H1 (cell line): ENCODE measurements at regions not wholly inside any gene's neighbourhood (a gene's known extent, or its start where the extent isn't known, plus 50 kb on each side); places are given as distances from the start of the nearest gene placed in this dataset.

ENCODE experiments used
- CTCF ChIA-PET: fragments of 300-600 bp; sonication (Branson Sonifier 250); formaldehyde crosslinking; loops from one replicate; lab custom pipeline; 2021; ENCODE audit not compliant: partially characterized antibody; lab: Charles Lee
- POLR2A ChIA-PET: fragments of 300-600 bp; sonication (Branson Sonifier 250); formaldehyde crosslinking; loops from one replicate; lab custom pipeline; 2021; ENCODE audit warnings: inconsistent platforms; ENCODE audit not compliant: partially characterized antibody; lab: Charles Lee
- DNase-seq, 2 experiments: peaks; one replicate each; pipeline versions ENCODE4 v3.0.0 to v3.0.0-alpha.2; 2010 to 2022; ENCODE audit warnings: low spot score in 2 of 2, low read depth in 1 of 2, mixed read lengths in 1 of 2
- FAIRE-seq: peaks from 2 replicates; lab custom pipeline; 2011; peaks lifted over from hg19 to GRCh38; lab: Jason Lieb, UNC
- H2AFZ ChIP-seq: 2 replicates; pipeline ENCODE4 v1.8.1; 2012; ENCODE audit warnings: low read length, inconsistent platforms
- H2AK5ac ChIP-seq: 2 replicates; pipeline ENCODE4 v1.6.1; 2013; ENCODE audit warnings: low read depth, low read length
- H2BK120ac ChIP-seq: replicated peaks from 2 replicates; pipeline ENCODE3; 2013; ENCODE audit warnings: low read depth, low read length, inconsistent platforms
- H2BK12ac ChIP-seq: 2 replicates; pipeline ENCODE4 v1.6.1; 2013; ENCODE audit warnings: low read depth, low read length
- H2BK15ac ChIP-seq: 2 replicates; pipeline ENCODE4 v1.6.1; 2013; ENCODE audit warnings: low read length
- H2BK20ac ChIP-seq: 2 replicates; pipeline ENCODE4 v1.6.1; 2013; ENCODE audit warnings: low read length
- H2BK5ac ChIP-seq: 2 replicates; pipeline ENCODE4 v1.6.1; 2013; ENCODE audit warnings: low read depth, low read length
- H3K14ac ChIP-seq: 2 replicates; pipeline ENCODE4 v1.6.1; 2013; ENCODE audit warnings: inconsistent platforms; ENCODE audit not compliant: insufficient read length
- H3K18ac ChIP-seq: 2 replicates; pipeline ENCODE4 v1.6.1; 2013; ENCODE audit warnings: low read length; ENCODE audit errors: extremely low read depth
- H3K23ac ChIP-seq: 2 replicates; pipeline ENCODE4 v1.6.1; 2013; ENCODE audit warnings: inconsistent platforms; ENCODE audit not compliant: insufficient read length
- H3K23me2 ChIP-seq: 2 replicates; pipeline ENCODE4 v1.6.1; 2013; ENCODE audit warnings: low read depth, low read length
- H3K27ac ChIP-seq: 2 replicates; pipeline ENCODE4 v1.6.1; 2011; ENCODE audit warnings: low read depth, low read length, inconsistent platforms
- H3K27me3 ChIP-seq, 4 experiments: replicated peaks in 1 of 4; 1 replicate in 1 of 4; 2 replicates in 3 of 4; pipeline versions ENCODE4 v1.6.1 to v1.8.1; 2011 to 2013; ENCODE audit warnings: low read length in 3 of 4, mild to moderate bottlenecking in 3 of 4, inconsistent platforms in 2 of 4, mixed read lengths in 2 of 4, moderate library complexity in 1 of 4; ENCODE audit not compliant: control insufficient read depth in 3 of 4, insufficient read depth in 3 of 4; ENCODE audit errors: extremely low read depth in 1 of 4
- H3K36me3 ChIP-seq, 4 experiments: 2 replicates each; pipeline versions ENCODE4 v1.6.1 to v1.8.1; 2011 to 2013; ENCODE audit warnings: mild to moderate bottlenecking in 4 of 4, low read length in 3 of 4, moderate library complexity in 2 of 4, control low read depth in 1 of 4, inconsistent platforms in 1 of 4; ENCODE audit not compliant: insufficient read depth in 4 of 4, control insufficient read depth in 2 of 4
- H3K4ac ChIP-seq: replicated peaks from 2 replicates; pipeline ENCODE3; 2013; ENCODE audit warnings: low read length, low read depth, mixed read lengths, inconsistent platforms; ENCODE audit not compliant: insufficient read length
- H3K4me1 ChIP-seq, 4 experiments: replicated peaks in 1 of 4; 1 replicate in 1 of 4; 2 replicates in 3 of 4; pipeline versions ENCODE4 v1.6.1 to v1.8.1; 2011 to 2013; ENCODE audit warnings: low read length in 3 of 4, inconsistent platforms in 2 of 4, mixed read lengths in 1 of 4; ENCODE audit not compliant: insufficient read depth in 4 of 4, control insufficient read depth in 3 of 4
- H3K4me2 ChIP-seq, 2 experiments: 2 replicates each; pipeline versions ENCODE4 v1.6.1 to v1.8.1; 2011 to 2013; ENCODE audit warnings: low read depth in 2 of 2, low read length in 2 of 2, control low read depth in 1 of 2, inconsistent platforms in 1 of 2, mild to moderate bottlenecking in 1 of 2; ENCODE audit not compliant: insufficient read depth in 1 of 2
- H3K4me3 ChIP-seq, 4 experiments: fragments of 200-600, 300-600 bp in 1 of 4; sonication (generic), shearing (Covaris generic), sonication (Bioruptor Twin) in 1 of 4; 2 replicates each; pipeline versions ENCODE4 v1.5.1 to v1.8.1; 2011 to 2016; ENCODE audit warnings: low read length in 4 of 4, low read depth in 3 of 4, control low read depth in 2 of 4, inconsistent platforms in 2 of 4, mild to moderate bottlenecking in 2 of 4, mixed read lengths in 1 of 4, moderate library complexity in 1 of 4; ENCODE audit not compliant: insufficient read depth in 2 of 4; ENCODE audit errors: extremely low read depth in 1 of 4
- H3K56ac ChIP-seq: replicated peaks from 2 replicates; pipeline ENCODE3; 2013; ENCODE audit warnings: low read depth, mild to moderate bottlenecking, mixed read lengths, low read length, inconsistent platforms; ENCODE audit not compliant: insufficient read length
- H3K79me1 ChIP-seq: 2 replicates; pipeline ENCODE4 v1.6.1; 2013; ENCODE audit warnings: low read depth, low read length, control low read depth
- H3K79me2 ChIP-seq, 2 experiments: 2 replicates each; pipeline versions ENCODE4 v1.6.1 to v1.8.1; 2012 to 2013; ENCODE audit warnings: low read length in 2 of 2, mild to moderate bottlenecking in 2 of 2, inconsistent platforms in 1 of 2; ENCODE audit not compliant: insufficient read depth in 2 of 2, control insufficient read depth in 1 of 2
- H3K9ac ChIP-seq, 4 experiments: replicated peaks in 1 of 4; 1 replicate in 1 of 4; 2 replicates in 3 of 4; pipeline versions ENCODE4 v1.6.1 to v1.8.1; 2011 to 2013; ENCODE audit warnings: low read depth in 3 of 4, low read length in 3 of 4, control low read depth in 2 of 4, mild to moderate bottlenecking in 2 of 4, moderate library complexity in 2 of 4, inconsistent platforms in 1 of 4; ENCODE audit errors: extremely low read depth in 1 of 4
- H3K9me3 ChIP-seq, 2 experiments: 2 replicates each; pipeline versions ENCODE4 v1.6.1 to v1.8.1; 2012 to 2013; ENCODE audit warnings: mild to moderate bottlenecking in 2 of 2, moderate library complexity in 2 of 2, control low read depth in 1 of 2, inconsistent platforms in 1 of 2, low read depth in 1 of 2, low read length in 1 of 2, mixed read lengths in 1 of 2; ENCODE audit not compliant: insufficient read depth in 2 of 2
- H4K20me1 ChIP-seq, 2 experiments: replicated peaks in 1 of 2; 2 replicates each; pipeline versions ENCODE3 to v1.8.1; 2011 to 2013; ENCODE audit warnings: inconsistent platforms in 2 of 2, low read length in 2 of 2, mild to moderate bottlenecking in 1 of 2; ENCODE audit not compliant: insufficient read depth in 2 of 2, control insufficient read depth in 1 of 2
- H4K5ac ChIP-seq: 2 replicates; pipeline ENCODE4 v1.6.1; 2013; ENCODE audit warnings: low read length, low read depth, mixed read lengths, inconsistent platforms; ENCODE audit not compliant: insufficient read length
- H4K8ac ChIP-seq: 2 replicates; pipeline ENCODE4 v1.8.0; 2013; ENCODE audit warnings: mild to moderate bottlenecking, moderate library complexity, low read length, inconsistent platforms; ENCODE audit not compliant: insufficient read depth; ENCODE audit errors: extremely low read depth
- H4K91ac ChIP-seq: replicated peaks from 2 replicates; pipeline ENCODE3; 2013; ENCODE audit warnings: low read length, mixed read lengths, inconsistent platforms; ENCODE audit not compliant: insufficient read length
- KDM1A ChIP-seq: fragments of 200-600, 300-600 bp; sonication (generic); IDR thresholded peaks from 2 replicates; pipeline ENCODE4 v1.7.1; 2016; ENCODE audit warnings: mild to moderate bottlenecking, low read length, borderline replicate concordance
- KDM5A ChIP-seq: fragments of 200-600 bp; IDR thresholded peaks from 2 replicates; pipeline ENCODE4 v1.7.1; 2012; ENCODE audit warnings: mild to moderate bottlenecking, low read length, inconsistent platforms, mixed read lengths
- MAX ChIP-seq: IDR thresholded peaks from 2 replicates; pipeline ENCODE4 v1.6.1; 2012; ENCODE audit warnings: inconsistent platforms
- POLR2AphosphoS5 ChIP-seq: IDR thresholded peaks from 2 replicates; pipeline ENCODE4 v1.6.1; 2011; ENCODE audit warnings: low read depth, low read length
- RBBP5 ChIP-seq: IDR thresholded peaks from 2 replicates; pipeline ENCODE4 v1.7.1; 2012; ENCODE audit warnings: low read depth, mild to moderate bottlenecking, inconsistent platforms, low read length, moderate library complexity, borderline replicate concordance
- RXRA ChIP-seq: IDR thresholded peaks from 2 replicates; pipeline ENCODE4 v1.6.1; 2011; ENCODE audit warnings: low read depth, mild to moderate bottlenecking, low read length, moderate library complexity; ENCODE audit not compliant: insufficient read depth
- SP1 ChIP-seq: IDR thresholded peaks from 2 replicates; pipeline ENCODE4 v1.6.1; 2011; ENCODE audit warnings: low read depth, low read length
- SP2 ChIP-seq: IDR thresholded peaks from 2 replicates; pipeline ENCODE4 v1.6.1; 2012; ENCODE audit warnings: mild to moderate bottlenecking, low read length, inconsistent platforms
- TEAD4 ChIP-seq: IDR thresholded peaks from 2 replicates; pipeline ENCODE4 v1.6.1; 2012; ENCODE audit warnings: low read depth, low read length, inconsistent platforms, mixed read lengths
- WGBS, 2 experiments: shearing (Covaris generic) in 1 of 2; methylation state at CpG; one replicate each; pipeline versions ENCODE4 v1.1.6 to v1.1.7; 2013 to 2015; ENCODE audit warnings: low lambda C conversion rate in 2 of 2, mixed read lengths in 2 of 2, inconsistent platforms in 1 of 2, low coverage in 1 of 2, missing lambda C conversion rate in 1 of 2; ENCODE audit not compliant: insufficient replicate concordance in 2 of 2, insufficient coverage in 1 of 2, insufficient read length in 1 of 2; ENCODE audit errors: extremely low coverage in 1 of 2, missing lambda C conversion rate in 1 of 2; 5-methylcytosine and 5-hydroxymethylcytosine counted together
- TF ChIP-seq, protein P1 (sequence below), 3 experiments: IDR thresholded peaks; 1 replicate in 2 of 3; 2 replicates in 1 of 3; pipeline versions ENCODE4 v1.5.1 to v1.6.1; 2011; ENCODE audit warnings: low read length in 3 of 3, mild to moderate bottlenecking in 3 of 3, inconsistent platforms in 2 of 3, low read depth in 1 of 3, moderate library complexity in 1 of 3; ENCODE audit not compliant: insufficient read depth in 1 of 3; ENCODE audit errors: control extremely low read depth in 1 of 3

- H2AK5ac ChIP-seq = no peak overlapping the region
- H3K4me1 ChIP-seq = peaks cover 2 to 14% (median 6%) of the 10 kb centered on the region in 4 experiments; a peak in 6 of 7 replicates
- H3K4me3 ChIP-seq = peak overlapping the region in 1 of 4 experiments; percentile 14; a peak in 2 of 8 replicates
- no peak overlapping the region for H2BK12ac ChIP-seq
- H3K36me3 ChIP-seq = no peaks in the 10 kb centered on the region
- H3K23me2 ChIP-seq = no peaks in the 10 kb centered on the region
- H3K18ac ChIP-seq = no peak overlapping the region; the same call in 1 of the 2 replicates
- no peak overlapping the region for H2BK5ac ChIP-seq
- FAIRE-seq (peak; percentile 7), DNase-seq (peak; percentile 5 to 52)
- no peak overlapping the region for H3K56ac ChIP-seq
- H2BK20ac ChIP-seq = no peak overlapping the region
- no peak overlapping the region for H4K5ac ChIP-seq
- no peak overlapping the region for H3K23ac ChIP-seq
- H3K79me1 ChIP-seq = no peaks in the 10 kb centered on the region
- no peak overlapping the region for H3K14ac ChIP-seq
- peak overlapping the region; percentile 57 to 61 for H3K4me2 ChIP-seq
- no peak overlapping the region for H3K9ac ChIP-seq
- no peaks in the 10 kb centered on the region for H3K9me3 ChIP-seq
- H2AFZ ChIP-seq = peak overlapping the region; percentile 62; the same call in 1 of the 2 replicates
- H4K20me1 ChIP-seq = no peaks in the 10 kb centered on the region
- no peak overlapping the region for H2BK15ac ChIP-seq
- ChIA-PET POLR2A (no interaction called here), CTCF (interaction anchor here (0.6 to 1.1 kb wide), 4 partner anchors 8 to 136 kb away, joined by 3 to 5 read pairs (median 3); no protein-coding TSS in a partner anchor)
- no peak overlapping the region for H3K27ac ChIP-seq
- H3K79me2 ChIP-seq = no peaks in the 10 kb centered on the region
- WGBS, 2 experiments = 32% methylated on average over 7 of the region's 7 CpGs; no CpG with 5 or more reads in 1 of the 2 experiments
- H4K8ac ChIP-seq = no peak overlapping the region
- H3K27me3 ChIP-seq = peaks cover 0 to 3% (median 2%) of the 10 kb centered on the region in 4 experiments; a peak in 4 of 7 replicates
- no peak overlapping the region for H3K4ac ChIP-seq
- no peak overlapping the region for H2BK120ac ChIP-seq
- H4K91ac ChIP-seq = no peak overlapping the region
- peak; percentile 91; the same call in 1 of the 2 replicates for TF ChIP-seq RXRA
- no peak for TF ChIP-seq MAX
- 0 out of 2 replicates have a peak, but pooled peaks have one; percentile 48 for TF ChIP-seq POLR2AphosphoS5
- peak; percentile 83 for TF ChIP-seq TEAD4
- no peak for TF ChIP-seq KDM5A
- peak; percentile 54; the same call in 1 of the 2 replicates for TF ChIP-seq SP1
- no peak for TF ChIP-seq KDM1A
- 0 out of 2 replicates have a peak, but pooled peaks have one; percentile 41 for TF ChIP-seq RBBP5
- no peak for TF ChIP-seq SP2
- TF ChIP-seq, protein P1, sequence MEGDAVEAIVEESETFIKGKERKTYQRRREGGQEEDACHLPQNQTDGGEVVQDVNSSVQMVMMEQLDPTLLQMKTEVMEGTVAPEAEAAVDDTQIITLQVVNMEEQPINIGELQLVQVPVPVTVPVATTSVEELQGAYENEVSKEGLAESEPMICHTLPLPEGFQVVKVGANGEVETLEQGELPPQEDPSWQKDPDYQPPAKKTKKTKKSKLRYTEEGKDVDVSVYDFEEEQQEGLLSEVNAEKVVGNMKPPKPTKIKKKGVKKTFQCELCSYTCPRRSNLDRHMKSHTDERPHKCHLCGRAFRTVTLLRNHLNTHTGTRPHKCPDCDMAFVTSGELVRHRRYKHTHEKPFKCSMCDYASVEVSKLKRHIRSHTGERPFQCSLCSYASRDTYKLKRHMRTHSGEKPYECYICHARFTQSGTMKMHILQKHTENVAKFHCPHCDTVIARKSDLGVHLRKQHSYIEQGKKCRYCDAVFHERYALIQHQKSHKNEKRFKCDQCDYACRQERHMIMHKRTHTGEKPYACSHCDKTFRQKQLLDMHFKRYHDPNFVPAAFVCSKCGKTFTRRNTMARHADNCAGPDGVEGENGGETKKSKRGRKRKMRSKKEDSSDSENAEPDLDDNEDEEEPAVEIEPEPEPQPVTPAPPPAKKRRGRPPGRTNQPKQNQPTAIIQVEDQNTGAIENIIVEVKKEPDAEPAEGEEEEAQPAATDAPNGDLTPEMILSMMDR (IDR thresholded peaks at IDR 0.05; ENCODE audit: control extremely low read depth in 1 of 3, insufficient read depth in 1 of 3, low read depth in 1 of 3, low read length in 3 of 3) = no peak
Measured at GRCh38 chr2:67895227-67895941, 167.4 kb downstream of the C1D start.
